GM18951 (cell line): ENCODE measurements at regions not wholly inside any gene's neighbourhood (a gene's known extent, or its start where the extent isn't known, plus 50 kb on each side); places are given as distances from the start of the nearest gene placed in this dataset.
"Not testable (repeated sequence)": the region's sequence is repeated elsewhere in the genome, so short reads cannot be mapped to it uniquely, and the experiment has no call there.

Experiments
- POLR2A ChIP-seq: IDR thresholded peaks from 4 replicates; pipeline ENCODE4 v1.6.1; 2011; ENCODE audit warnings: mild to moderate bottlenecking; ENCODE audit not compliant: insufficient read length, insufficient read depth; ENCODE audit errors: extremely low read depth
- in situ Hi-C: fragments of 300-500 bp; cut with MboI; formaldehyde crosslinking; loops from one replicate; pipeline ENCODE4 v1.12.0; 2022; ENCODE audit warnings: low sequenced_read_pairs, mixed read lengths, inconsistent platforms; ENCODE audit not compliant: unreplicated experiment

DNA sequence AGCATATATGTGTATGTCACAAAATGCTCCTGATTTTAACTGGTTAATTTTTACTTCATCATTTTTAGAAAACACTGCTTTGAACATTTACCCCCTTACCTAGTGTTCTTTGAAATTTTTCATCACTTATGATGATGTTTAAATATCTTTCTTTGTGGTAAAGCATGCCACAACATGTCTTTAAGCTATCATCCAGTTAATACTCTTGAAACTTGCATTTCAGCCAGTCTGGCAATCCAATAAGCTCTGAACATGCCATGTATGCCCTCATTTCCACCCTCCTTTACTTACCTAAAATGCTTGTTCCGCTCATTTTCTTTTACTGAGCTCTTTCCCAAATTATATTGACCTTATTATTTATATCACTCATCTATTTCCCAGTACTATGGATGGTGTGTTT is 581.2 kb downstream of the RAPGEF2 start:
- in situ Hi-C loops: no loop called here
- no peak for TF ChIP-seq POLR2A

- TF ChIP-seq POLR2A: no peak
- in situ Hi-C loops: no loop called here
Observed at GRCh38 chr4:159685340-159686092, 582.6 kb downstream of the RAPGEF2 start.

GRCh38 chr4:159689526-159689925 is 586.6 kb downstream of the RAPGEF2 start:
- in situ Hi-C loops: no loop called here
- no peak for TF ChIP-seq POLR2A

DNA sequence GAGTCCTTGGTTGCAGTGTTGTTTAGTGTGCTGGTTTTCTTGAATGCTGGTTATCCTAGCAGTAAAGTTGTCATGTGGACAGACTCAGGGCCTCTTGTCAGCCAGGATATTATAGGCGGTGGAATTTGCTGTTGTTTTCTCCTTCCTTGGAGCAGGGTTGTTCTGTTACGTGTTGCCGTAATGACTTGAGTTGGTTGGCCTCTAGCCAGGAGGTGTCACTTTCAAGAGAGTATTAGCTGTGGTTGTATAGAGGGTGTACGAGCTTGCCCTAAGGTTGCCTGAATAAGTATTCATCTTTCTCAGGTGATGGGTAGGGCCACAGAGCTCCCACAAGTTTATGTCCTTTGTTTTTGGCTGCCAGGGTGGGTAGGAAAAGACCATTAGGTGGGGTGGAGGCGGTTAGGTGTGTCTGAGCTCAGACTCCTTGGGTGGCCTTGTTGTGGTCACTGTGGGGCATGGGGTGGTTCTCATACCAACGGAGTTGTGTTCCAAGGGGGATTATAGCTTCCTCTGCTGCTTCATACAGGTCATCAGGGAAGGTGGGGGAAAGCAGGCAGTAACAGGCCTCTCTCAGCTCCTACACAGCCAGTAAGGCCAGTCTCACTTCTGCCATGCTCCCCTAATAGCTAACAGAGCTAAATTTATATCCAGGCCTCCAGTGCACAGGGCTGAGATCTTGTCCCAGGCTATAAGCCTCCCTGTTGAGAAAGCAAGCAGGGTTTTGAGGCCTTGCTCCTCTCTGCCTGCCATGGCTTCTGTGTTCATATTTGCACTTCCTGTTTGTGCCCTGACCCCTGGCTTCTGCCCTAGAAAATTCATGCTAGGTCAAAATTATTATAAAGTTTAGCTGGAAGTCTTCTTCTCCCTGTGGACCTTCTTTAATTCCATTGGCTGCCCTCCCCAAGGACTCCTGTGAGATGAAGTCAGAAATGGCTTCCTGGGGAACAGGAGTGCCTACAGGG is 594.7 kb downstream of the RAPGEF2 start:
- TF ChIP-seq POLR2A: no peak
- in situ Hi-C loops: no loop called here

- no peak for TF ChIP-seq POLR2A
- in situ Hi-C loops: no loop called here
Observed at GRCh38 chr4:159698336-159698735, 595.5 kb downstream of the RAPGEF2 start.

DNA sequence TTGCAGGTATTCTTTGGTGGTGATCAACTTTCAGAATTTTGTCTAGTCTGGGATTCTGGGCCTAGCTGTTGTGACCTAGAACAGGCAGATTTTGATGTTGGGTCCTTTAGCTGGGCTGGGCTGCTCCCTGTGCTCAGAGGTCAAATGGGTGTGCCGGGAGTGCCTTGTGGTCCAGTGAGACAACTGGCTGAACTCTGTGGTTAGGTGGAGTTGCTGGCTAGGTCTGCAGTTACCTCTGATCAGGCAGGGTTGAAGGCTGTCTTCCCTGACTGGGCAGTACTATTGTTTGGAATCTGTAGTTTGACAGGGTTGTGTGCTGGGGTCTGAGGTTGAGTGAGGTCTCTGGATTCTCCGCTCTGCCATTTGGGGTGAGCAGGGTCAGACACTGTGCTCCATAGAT is 599.3 kb downstream of the RAPGEF2 start:
- in situ Hi-C loops: no loop called here
- no peak for TF ChIP-seq POLR2A

DNA sequence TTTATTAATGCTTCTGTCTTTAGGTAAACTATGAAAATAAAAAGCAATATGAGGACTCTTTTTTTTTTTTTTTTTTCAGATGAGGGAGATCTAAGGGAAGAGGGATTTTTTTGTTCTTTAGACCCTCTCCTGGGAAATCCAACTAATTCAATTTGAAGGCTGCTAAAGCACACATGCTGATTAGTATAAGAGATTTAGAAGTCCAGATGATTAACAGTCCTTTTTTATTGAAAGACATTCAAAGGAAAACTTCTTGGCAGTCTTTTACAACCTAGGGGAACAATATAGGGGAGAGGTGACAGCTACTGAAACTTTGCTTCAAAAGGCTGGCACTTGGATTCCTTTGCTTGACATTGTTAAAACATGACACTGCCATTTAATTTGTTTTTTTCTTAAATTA is 602.5 kb downstream of the RAPGEF2 start:
- in situ Hi-C loops: no loop called here
- no peak for TF ChIP-seq POLR2A

DNA sequence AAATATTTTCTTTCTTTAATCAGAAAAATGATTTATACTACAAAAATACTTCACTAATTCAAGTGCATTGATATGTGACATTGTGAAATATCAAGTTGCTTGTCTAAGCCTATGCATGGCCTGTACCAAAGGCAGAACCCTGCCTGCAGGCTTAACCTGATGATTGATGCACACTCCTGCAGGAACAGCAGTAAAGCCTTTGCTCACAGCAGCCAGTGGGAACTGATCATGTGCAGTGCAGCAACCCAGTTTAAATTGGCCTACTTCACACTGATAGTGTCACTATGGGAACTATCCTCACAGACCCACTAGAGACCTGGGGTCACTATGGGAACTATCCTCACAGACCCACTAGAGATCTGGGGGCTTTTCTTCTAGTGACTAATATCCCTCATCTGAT is 603.8 kb downstream of the RAPGEF2 start:
- in situ Hi-C loops: no loop called here
- TF ChIP-seq POLR2A: no peak

DNA sequence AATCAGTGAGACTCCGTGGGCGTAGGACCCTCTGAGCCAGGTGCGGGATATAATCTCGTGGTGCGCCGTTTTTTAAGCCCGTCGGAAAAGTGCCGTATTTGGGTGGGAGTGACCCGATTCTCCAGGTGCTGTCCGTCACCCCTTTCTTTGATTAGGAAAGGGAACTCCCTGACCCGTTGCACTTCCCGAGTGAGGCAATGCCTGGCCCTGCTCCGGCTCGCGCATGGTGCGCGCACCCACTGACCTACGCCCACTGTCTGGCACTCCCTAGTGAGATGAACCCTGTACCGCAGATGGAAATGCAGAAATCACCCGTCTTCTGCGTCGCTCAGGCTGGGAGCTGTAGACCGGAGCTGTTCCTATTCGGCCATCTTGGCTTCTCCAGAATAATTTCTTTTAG is 612.3 kb downstream of the RAPGEF2 start:
- in situ Hi-C loops: not testable (repeated sequence)

DNA sequence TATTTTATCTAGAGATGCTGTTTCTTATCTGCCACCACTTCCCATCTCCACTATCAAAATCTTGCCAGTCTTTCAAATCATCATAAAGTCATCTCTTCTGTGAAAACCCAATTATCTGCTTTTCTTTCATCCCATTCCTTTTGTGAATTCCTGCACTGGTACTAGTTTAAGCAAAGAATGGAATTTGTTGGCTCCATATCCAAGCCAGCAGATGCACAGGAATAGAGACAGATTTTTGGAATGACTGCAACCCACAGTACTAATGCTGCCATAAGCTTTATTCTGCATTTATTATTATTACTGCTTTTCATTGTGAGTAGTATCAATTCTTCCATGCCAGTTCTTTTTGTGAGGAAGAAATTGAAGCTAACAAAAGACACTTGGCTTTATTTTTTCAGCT is 616.7 kb downstream of the RAPGEF2 start:
- in situ Hi-C loops: no loop called here
- no peak for TF ChIP-seq POLR2A

GRCh38 chr4:159722052-159722451 is 619.2 kb downstream of the RAPGEF2 start:
- in situ Hi-C loops: no loop called here
- no peak for TF ChIP-seq POLR2A

GRCh38 chr4:159722918-159723317 is 620.0 kb downstream of the RAPGEF2 start:
- TF ChIP-seq POLR2A: no peak
- in situ Hi-C loops: no loop called here

- no peak for TF ChIP-seq POLR2A
- in situ Hi-C loops: no loop called here
Observed at GRCh38 chr4:159723341-159724048, 620.6 kb downstream of the RAPGEF2 start.

GRCh38 chr4:159725571-159725970 is 622.7 kb downstream of the RAPGEF2 start:
- TF ChIP-seq POLR2A: no peak
- in situ Hi-C loops: no loop called here
